HCT116 (cell line): ENCODE measurements at regions not wholly inside any gene's neighbourhood (a gene's known extent, or its start where the extent isn't known, plus 50 kb on each side); places are given as distances from the start of the nearest gene placed in this dataset.

ENCODE experiments used
- ELF1 ChIP-seq: IDR thresholded peaks from 2 replicates; pipeline ENCODE4 v1.6.1; 2012; ENCODE audit warnings: low read depth, borderline replicate concordance
- EZH2 ChIP-seq: fragments of 200-600 bp; sonication (generic); IDR thresholded peaks from 2 replicates; pipeline ENCODE4 v1.6.1; 2017; ENCODE audit warnings: antibody characterized with exemption, mixed run types
- JUND ChIP-seq: IDR thresholded peaks from 2 replicates; pipeline ENCODE4 v1.6.1; 2012
- POLR2A ChIP-seq: IDR thresholded peaks from 2 replicates; pipeline ENCODE4 v1.7.0; 2011; ENCODE audit warnings: borderline replicate concordance; ENCODE audit not compliant: insufficient read depth, insufficient read length; ENCODE audit errors: extremely low read depth
- POLR2AphosphoS5 ChIP-seq: IDR thresholded peaks from 2 replicates; pipeline ENCODE4 v1.6.1; 2011; ENCODE audit warnings: mild to moderate bottlenecking, low read depth, low read length, moderate library complexity
- TCF7L2 ChIP-seq: IDR thresholded peaks from 2 replicates; pipeline ENCODE4 v1.7.0; 2011; ENCODE audit warnings: borderline replicate concordance, inconsistent platforms; ENCODE audit not compliant: insufficient read depth, insufficient read length; ENCODE audit errors: extremely low read depth
- ZNF274 ChIP-seq: fragments of 200-500 bp; sonication (Bioruptor generic); IDR thresholded peaks from 2 replicates; pipeline ENCODE4 v1.6.1; 2014; ENCODE audit warnings: mild to moderate bottlenecking, low read depth, low read length, inconsistent platforms
- TF ChIP-seq, protein P1 (sequence below), 3 experiments: fragments of 200-600 bp in 1 of 3; sonication (generic) in 1 of 3; IDR thresholded peaks in 2 of 3; conservative IDR thresholded peaks in 1 of 3; 2 replicates each; pipeline ENCODE4 v1.5.1; 2012 to 2017; ENCODE audit warnings: low read depth in 2 of 3, low read length in 2 of 3, antibody characterized with exemption in 1 of 3, borderline replicate concordance in 1 of 3, control low read depth in 1 of 3, mild to moderate bottlenecking in 1 of 3, mixed read lengths in 1 of 3, mixed run types in 1 of 3, moderate library complexity in 1 of 3; ENCODE audit not compliant: insufficient read depth in 1 of 3
- TF ChIP-seq, protein P2 (sequence below): IDR thresholded peaks from 2 replicates; pipeline ENCODE4 v1.6.1; 2011; ENCODE audit warnings: mild to moderate bottlenecking, low read length, moderate library complexity; ENCODE audit not compliant: insufficient replicate concordance; ENCODE audit errors: extremely low read depth
- TF ChIP-seq, protein P3 (sequence below): IDR thresholded peaks from 2 replicates; pipeline ENCODE4 v1.6.1; 2012; ENCODE audit warnings: low read depth
- TF ChIP-seq, protein P4 (sequence below): IDR thresholded peaks from 2 replicates; pipeline ENCODE4 v1.6.1; 2012
- TF ChIP-seq, protein P5 (sequence below): IDR thresholded peaks from 2 replicates; pipeline ENCODE4 v1.6.1; 2012

DNA sequence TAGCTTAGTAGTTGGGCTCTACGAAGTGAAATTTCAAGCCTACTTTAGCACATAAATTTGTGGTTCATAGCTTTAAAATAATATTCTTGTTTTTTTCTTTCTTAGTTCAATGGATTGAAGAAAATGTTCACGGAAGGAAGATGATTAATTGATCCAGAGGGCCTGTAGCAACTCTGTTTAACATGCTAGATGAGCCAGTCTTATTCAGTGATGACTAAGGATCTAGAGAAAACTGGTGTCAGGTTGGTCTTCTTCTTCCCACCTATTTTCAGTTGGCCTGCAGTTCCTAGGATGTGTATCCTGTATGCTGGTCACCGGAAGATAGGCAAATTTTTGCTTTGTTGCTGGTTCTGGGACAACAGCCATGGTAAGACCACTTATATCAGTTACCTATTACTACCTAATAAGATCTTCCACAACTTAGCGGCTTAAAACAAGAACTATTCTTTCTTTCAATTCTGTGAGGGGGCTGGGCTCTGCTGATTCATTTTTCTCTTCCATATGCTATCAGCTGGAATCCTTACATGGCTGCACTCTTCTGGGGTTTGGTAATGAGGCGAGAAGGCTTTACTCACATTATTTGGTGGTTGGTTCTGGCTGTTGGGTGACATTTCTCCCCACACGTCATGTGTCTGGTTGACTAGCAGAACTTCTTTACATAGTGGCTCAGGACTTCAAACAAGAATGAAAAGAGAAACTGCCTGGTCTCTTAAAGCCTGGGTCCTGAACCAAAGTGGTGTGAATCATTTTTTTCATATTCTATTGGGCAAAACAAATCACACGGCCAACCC lies 182.7 kb upstream of the ACTBL2 start:
- TF ChIP-seq, protein P1, sequence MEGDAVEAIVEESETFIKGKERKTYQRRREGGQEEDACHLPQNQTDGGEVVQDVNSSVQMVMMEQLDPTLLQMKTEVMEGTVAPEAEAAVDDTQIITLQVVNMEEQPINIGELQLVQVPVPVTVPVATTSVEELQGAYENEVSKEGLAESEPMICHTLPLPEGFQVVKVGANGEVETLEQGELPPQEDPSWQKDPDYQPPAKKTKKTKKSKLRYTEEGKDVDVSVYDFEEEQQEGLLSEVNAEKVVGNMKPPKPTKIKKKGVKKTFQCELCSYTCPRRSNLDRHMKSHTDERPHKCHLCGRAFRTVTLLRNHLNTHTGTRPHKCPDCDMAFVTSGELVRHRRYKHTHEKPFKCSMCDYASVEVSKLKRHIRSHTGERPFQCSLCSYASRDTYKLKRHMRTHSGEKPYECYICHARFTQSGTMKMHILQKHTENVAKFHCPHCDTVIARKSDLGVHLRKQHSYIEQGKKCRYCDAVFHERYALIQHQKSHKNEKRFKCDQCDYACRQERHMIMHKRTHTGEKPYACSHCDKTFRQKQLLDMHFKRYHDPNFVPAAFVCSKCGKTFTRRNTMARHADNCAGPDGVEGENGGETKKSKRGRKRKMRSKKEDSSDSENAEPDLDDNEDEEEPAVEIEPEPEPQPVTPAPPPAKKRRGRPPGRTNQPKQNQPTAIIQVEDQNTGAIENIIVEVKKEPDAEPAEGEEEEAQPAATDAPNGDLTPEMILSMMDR (IDR thresholded peaks at IDR 0.05 in 2 of 3, conservative IDR thresholded peaks at IDR 0.05 in 1 of 3; ENCODE audit: borderline replicate concordance in 1 of 3, insufficient read depth in 1 of 3, low read depth in 2 of 3, low read length in 2 of 3): no peak
- TF ChIP-seq EZH2: no peak
- TF ChIP-seq POLR2A: no peak
- TF ChIP-seq, protein P2, sequence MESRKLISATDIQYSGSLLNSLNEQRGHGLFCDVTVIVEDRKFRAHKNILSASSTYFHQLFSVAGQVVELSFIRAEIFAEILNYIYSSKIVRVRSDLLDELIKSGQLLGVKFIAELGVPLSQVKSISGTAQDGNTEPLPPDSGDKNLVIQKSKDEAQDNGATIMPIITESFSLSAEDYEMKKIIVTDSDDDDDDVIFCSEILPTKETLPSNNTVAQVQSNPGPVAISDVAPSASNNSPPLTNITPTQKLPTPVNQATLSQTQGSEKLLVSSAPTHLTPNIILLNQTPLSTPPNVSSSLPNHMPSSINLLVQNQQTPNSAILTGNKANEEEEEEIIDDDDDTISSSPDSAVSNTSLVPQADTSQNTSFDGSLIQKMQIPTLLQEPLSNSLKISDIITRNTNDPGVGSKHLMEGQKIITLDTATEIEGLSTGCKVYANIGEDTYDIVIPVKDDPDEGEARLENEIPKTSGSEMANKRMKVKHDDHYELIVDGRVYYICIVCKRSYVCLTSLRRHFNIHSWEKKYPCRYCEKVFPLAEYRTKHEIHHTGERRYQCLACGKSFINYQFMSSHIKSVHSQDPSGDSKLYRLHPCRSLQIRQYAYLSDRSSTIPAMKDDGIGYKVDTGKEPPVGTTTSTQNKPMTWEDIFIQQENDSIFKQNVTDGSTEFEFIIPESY: no peak
- no peak for TF ChIP-seq POLR2AphosphoS5
- no peak for TF ChIP-seq TCF7L2
- TF ChIP-seq, protein P3, sequence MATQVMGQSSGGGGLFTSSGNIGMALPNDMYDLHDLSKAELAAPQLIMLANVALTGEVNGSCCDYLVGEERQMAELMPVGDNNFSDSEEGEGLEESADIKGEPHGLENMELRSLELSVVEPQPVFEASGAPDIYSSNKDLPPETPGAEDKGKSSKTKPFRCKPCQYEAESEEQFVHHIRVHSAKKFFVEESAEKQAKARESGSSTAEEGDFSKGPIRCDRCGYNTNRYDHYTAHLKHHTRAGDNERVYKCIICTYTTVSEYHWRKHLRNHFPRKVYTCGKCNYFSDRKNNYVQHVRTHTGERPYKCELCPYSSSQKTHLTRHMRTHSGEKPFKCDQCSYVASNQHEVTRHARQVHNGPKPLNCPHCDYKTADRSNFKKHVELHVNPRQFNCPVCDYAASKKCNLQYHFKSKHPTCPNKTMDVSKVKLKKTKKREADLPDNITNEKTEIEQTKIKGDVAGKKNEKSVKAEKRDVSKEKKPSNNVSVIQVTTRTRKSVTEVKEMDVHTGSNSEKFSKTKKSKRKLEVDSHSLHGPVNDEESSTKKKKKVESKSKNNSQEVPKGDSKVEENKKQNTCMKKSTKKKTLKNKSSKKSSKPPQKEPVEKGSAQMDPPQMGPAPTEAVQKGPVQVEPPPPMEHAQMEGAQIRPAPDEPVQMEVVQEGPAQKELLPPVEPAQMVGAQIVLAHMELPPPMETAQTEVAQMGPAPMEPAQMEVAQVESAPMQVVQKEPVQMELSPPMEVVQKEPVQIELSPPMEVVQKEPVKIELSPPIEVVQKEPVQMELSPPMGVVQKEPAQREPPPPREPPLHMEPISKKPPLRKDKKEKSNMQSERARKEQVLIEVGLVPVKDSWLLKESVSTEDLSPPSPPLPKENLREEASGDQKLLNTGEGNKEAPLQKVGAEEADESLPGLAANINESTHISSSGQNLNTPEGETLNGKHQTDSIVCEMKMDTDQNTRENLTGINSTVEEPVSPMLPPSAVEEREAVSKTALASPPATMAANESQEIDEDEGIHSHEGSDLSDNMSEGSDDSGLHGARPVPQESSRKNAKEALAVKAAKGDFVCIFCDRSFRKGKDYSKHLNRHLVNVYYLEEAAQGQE: no peak
- no peak for TF ChIP-seq JUND
- TF ChIP-seq ELF1: no peak
- TF ChIP-seq, protein P4, sequence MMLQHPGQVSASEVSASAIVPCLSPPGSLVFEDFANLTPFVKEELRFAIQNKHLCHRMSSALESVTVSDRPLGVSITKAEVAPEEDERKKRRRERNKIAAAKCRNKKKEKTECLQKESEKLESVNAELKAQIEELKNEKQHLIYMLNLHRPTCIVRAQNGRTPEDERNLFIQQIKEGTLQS: no peak
- TF ChIP-seq ZNF274: no peak
- TF ChIP-seq, protein P5, sequence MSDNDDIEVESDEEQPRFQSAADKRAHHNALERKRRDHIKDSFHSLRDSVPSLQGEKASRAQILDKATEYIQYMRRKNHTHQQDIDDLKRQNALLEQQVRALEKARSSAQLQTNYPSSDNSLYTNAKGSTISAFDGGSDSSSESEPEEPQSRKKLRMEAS: no peak
